ENCODE measurements at regions not wholly inside any gene's neighbourhood (a gene's known extent, or its start where the extent isn't known, plus 50 kb on each side); places are given as distances from the start of the nearest gene placed in this dataset.
A peak's percentile ranks its signal among the peaks of the same experiment; 100 is the strongest.

- no peak overlapping the region for H2AK5ac ChIP-seq (ENCODE audit: insufficient read length, low read length)
- H2BK120ac ChIP-seq (ENCODE audit: low read depth, low read length, poor library complexity, severe bottlenecking) = no peak overlapping the region
- H2BK20ac ChIP-seq (ENCODE audit: low read depth, low read length, poor library complexity, severe bottlenecking) = no peak overlapping the region
- no peak overlapping the region for H3K27ac Mint-ChIP-seq
- no peak overlapping the region for H2BK5ac ChIP-seq (ENCODE audit: insufficient read length, low read length)
- no peak for DNase-seq
- no peaks in the 10 kb centered on the region for H3K79me1 ChIP-seq (ENCODE audit: insufficient read depth, low read depth, low read length, poor library complexity, severe bottlenecking)
- H3K23me2 ChIP-seq (ENCODE audit: insufficient read length, low read depth, low read length, poor library complexity, severe bottlenecking) = no peaks in the 10 kb centered on the region
- no peak overlapping the region for H3T11ph ChIP-seq (ENCODE audit: low read length)
- H3K36me3 Mint-ChIP-seq (ENCODE audit: insufficient read depth in 1 of 3, low read depth in 3 of 3) = no peaks in the 10 kb centered on the region; a peak in 1 of 7 replicates
- H3K4me2 ChIP-seq (ENCODE audit: insufficient read depth, insufficient read length, low read length) = no peak overlapping the region
- peaks cover 0 to 2% of the 10 kb centered on the region in 2 experiments; a peak in 1 of 4 replicates for H3K4me1 Mint-ChIP-seq
- H2BK12ac ChIP-seq (ENCODE audit: insufficient read length, low read depth, low read length) = no peak overlapping the region
- TF ChIP-seq CTCF (conservative IDR thresholded peaks at IDR 0.05) = peak; percentile 45
- no peak overlapping the region for H2AFZ ChIP-seq (ENCODE audit: low read length)
- no peaks in the 10 kb centered on the region for H3K9me3 Mint-ChIP-seq
- H3K27me3 ChIP-seq (ENCODE audit: insufficient read depth, low read length) = no peaks in the 10 kb centered on the region
- no peak overlapping the region for H4K91ac ChIP-seq (ENCODE audit: insufficient read length, low read depth, low read length)
- H3K79me2 ChIP-seq (ENCODE audit: insufficient read depth, low read length) = no peaks in the 10 kb centered on the region
- H2BK15ac ChIP-seq (ENCODE audit: low read depth, low read length) = no peak overlapping the region
- no peaks in the 10 kb centered on the region for H3K4me1 ChIP-seq (ENCODE audit: insufficient read depth, low read length)
- H4K5ac ChIP-seq (ENCODE audit: insufficient read length, low read depth, low read length) = no peak overlapping the region
- H3K14ac ChIP-seq (ENCODE audit: insufficient read depth, low read length) = no peak overlapping the region
- no peak overlapping the region for H3K4ac ChIP-seq (ENCODE audit: low read depth, low read length)
- no CpG with 5 or more reads among the region's 4 CpGs for WGBS (ENCODE audit: extremely low coverage, insufficient read length, low lambda C conversion rate)
- H3K56ac ChIP-seq (ENCODE audit: insufficient read length, low read depth, low read length) = no peak overlapping the region
- no peak overlapping the region for H3K4me3 Mint-ChIP-seq
- H4K20me1 ChIP-seq (ENCODE audit: control insufficient read depth, insufficient read depth, insufficient read length) = no peaks in the 10 kb centered on the region
- no peak overlapping the region for H3K23ac ChIP-seq (ENCODE audit: insufficient read length, low read depth, low read length)
- H4K8ac ChIP-seq (replicated peaks; ENCODE audit: insufficient read length, low read depth, low read length) = no peak overlapping the region
- no peaks in the 10 kb centered on the region for H3K9me3 ChIP-seq (ENCODE audit: control insufficient read depth, low read depth, low read length)
- no peak overlapping the region for H3K27ac ChIP-seq (ENCODE audit: insufficient read length, low read depth, low read length)
- H3K27me3 Mint-ChIP-seq (ENCODE audit: low read depth) = peaks cover 1% of the 10 kb centered on the region; the same call in 1 of the 2 replicates
- H3K18ac ChIP-seq (ENCODE audit: insufficient read length, low read depth, low read length) = no peak overlapping the region
- no peak overlapping the region for H3K9ac ChIP-seq (ENCODE audit: extremely low read depth, insufficient read length, low read length)
Observed at GRCh38 chr18:29556070-29556469, 1379.1 kb upstream of the CDH2 start.
